IMR-90 (cell line): ENCODE measurements at regions not wholly inside any gene's neighbourhood (a gene's known extent, or its start where the extent isn't known, plus 50 kb on each side); places are given as distances from the start of the nearest gene placed in this dataset.
A peak's percentile ranks its signal among the peaks of the same experiment; 100 is the strongest.

Source experiments
- ATAC-seq: fragments of 200-7000 bp; cut with Tn5 transposase; 2 replicates; pipeline ENCODE4 v1.9.1; 2020; ENCODE audit warnings: low read depth, mild to moderate bottlenecking, moderate library complexity
- BruUV-seq: library from RNA; stranded (reverse); fragments of 400-500 nt; replicated peaks from 2 replicates; lab custom pipeline; 2021; lab: Mats Ljungman, UMichigan
- CTCF ChIA-PET: fragments of 300-600 bp; formaldehyde crosslinking; extraction: SDS; loops from one replicate; lab custom pipeline; 2021; ENCODE audit warnings: antibody characterized with exemption; lab: Yijun Ruan, JAX
- POLR2A ChIA-PET: fragments of 300-600 bp; sonication (Branson Sonifier 250); formaldehyde crosslinking; loops from one replicate; lab custom pipeline; 2022; ENCODE audit warnings: antibody characterized with exemption; ENCODE audit not compliant: unreplicated experiment; lab: Charles Lee
- DNase-seq: peaks from one replicate; pipeline ENCODE4 v3.0.0; 2013
- H2AFZ ChIP-seq: replicated peaks from 2 replicates; pipeline ENCODE3; 2013; ENCODE audit warnings: low read length, mild to moderate bottlenecking; ENCODE audit not compliant: poor library complexity
- H2AK5ac ChIP-seq: 2 replicates; pipeline ENCODE4 v1.6.1; 2013; ENCODE audit warnings: low read depth, low read length, inconsistent platforms
- H2AK9ac ChIP-seq: replicated peaks from 2 replicates; pipeline ENCODE3; 2013; ENCODE audit warnings: mild to moderate bottlenecking, low read depth, low read length, moderate library complexity; ENCODE audit not compliant: poor library complexity
- H2BK120ac ChIP-seq: 2 replicates; pipeline ENCODE4 v1.6.1; 2013; ENCODE audit warnings: low read depth, low read length, inconsistent platforms
- H2BK15ac ChIP-seq: 3 replicates; pipeline ENCODE4 v1.6.1; 2013; ENCODE audit warnings: low read depth, low read length, inconsistent platforms
- H2BK20ac ChIP-seq: 2 replicates; pipeline ENCODE4 v1.6.1; 2013; ENCODE audit warnings: low read depth, mild to moderate bottlenecking, inconsistent platforms, low read length, moderate library complexity
- H2BK5ac ChIP-seq: 2 replicates; pipeline ENCODE4 v1.6.1; 2013; ENCODE audit warnings: mild to moderate bottlenecking, low read depth, low read length, inconsistent platforms; ENCODE audit not compliant: poor library complexity, severe bottlenecking
- H3K14ac ChIP-seq: replicated peaks from 2 replicates; pipeline ENCODE4 v1.6.1; 2013; ENCODE audit warnings: low read depth, low read length, inconsistent platforms
- H3K18ac ChIP-seq: 2 replicates; pipeline ENCODE4 v1.6.1; 2013; ENCODE audit warnings: low read depth, low read length, control low read depth
- H3K23ac ChIP-seq: 2 replicates; pipeline ENCODE4 v1.6.1; 2013; ENCODE audit warnings: low read depth, low read length, inconsistent platforms
- H3K27ac ChIP-seq: 2 replicates; pipeline ENCODE4 v1.5.1; 2013; ENCODE audit warnings: mild to moderate bottlenecking, control low read depth, low read length; ENCODE audit not compliant: insufficient read depth
- H3K27me3 ChIP-seq: 2 replicates; pipeline ENCODE4 v1.6.1; 2013; ENCODE audit warnings: low read length; ENCODE audit not compliant: control insufficient read depth, insufficient read depth
- H3K36me3 ChIP-seq: 2 replicates; pipeline ENCODE4 v1.6.1; 2013; ENCODE audit warnings: low read length, mixed read lengths; ENCODE audit not compliant: control insufficient read depth, insufficient read depth
- H3K4ac ChIP-seq: 2 replicates; pipeline ENCODE4 v1.6.1; 2013; ENCODE audit warnings: low read depth, low read length, inconsistent platforms
- H3K4me1 ChIP-seq: 2 replicates; pipeline ENCODE4 v1.6.1; 2013; ENCODE audit warnings: low read length, mixed read lengths; ENCODE audit not compliant: control insufficient read depth, insufficient read depth
- H3K4me2 ChIP-seq: 2 replicates; pipeline ENCODE4 v1.6.1; 2013; ENCODE audit warnings: low read depth, mild to moderate bottlenecking, control low read depth, low read length, moderate library complexity
- H3K4me3 ChIP-seq: 2 replicates; pipeline ENCODE4 v1.5.1; 2013; ENCODE audit warnings: low read depth, mild to moderate bottlenecking, control low read depth, low read length, moderate library complexity; ENCODE audit not compliant: insufficient read depth
- H3K56ac ChIP-seq: 2 replicates; pipeline ENCODE4 v1.6.1; 2013; ENCODE audit warnings: low read length, inconsistent platforms; ENCODE audit not compliant: insufficient read depth; ENCODE audit errors: extremely low read depth
- H3K79me1 ChIP-seq, 2 experiments: 2 replicates each; pipeline ENCODE4 v1.6.1; 2013; ENCODE audit warnings: low read length in 2 of 2, inconsistent platforms in 1 of 2, low read depth in 1 of 2
- H3K9ac ChIP-seq: 2 replicates; pipeline ENCODE4 v1.6.1; 2013; ENCODE audit warnings: low read depth, low read length, control low read depth
- H3K9me1 ChIP-seq: 2 replicates; pipeline ENCODE4 v1.6.1; 2013; ENCODE audit warnings: low read length, inconsistent platforms; ENCODE audit not compliant: insufficient read depth
- H3K9me3 ChIP-seq: 2 replicates; pipeline ENCODE4 v1.6.1; 2013; ENCODE audit warnings: low read length; ENCODE audit not compliant: control insufficient read depth, insufficient read depth
- H4K20me1 ChIP-seq: 2 replicates; pipeline ENCODE4 v1.6.1; 2013; ENCODE audit warnings: low read length, inconsistent platforms; ENCODE audit not compliant: insufficient read depth
- H4K5ac ChIP-seq: 2 replicates; pipeline ENCODE4 v1.6.1; 2013; ENCODE audit warnings: mild to moderate bottlenecking, low read depth, low read length, control low read depth
- H4K8ac ChIP-seq, 2 experiments: 2 replicates each; pipeline ENCODE4 v1.6.1; 2013; ENCODE audit warnings: low read depth in 2 of 2, low read length in 2 of 2, control low read depth in 1 of 2, inconsistent platforms in 1 of 2
- H4K91ac ChIP-seq: 2 replicates; pipeline ENCODE4 v1.6.1; 2013; ENCODE audit warnings: low read depth, low read length, inconsistent platforms; ENCODE audit not compliant: insufficient read depth
- CEBPB ChIP-seq: IDR thresholded peaks from 2 replicates; pipeline ENCODE4 v1.6.1; 2012; ENCODE audit warnings: low read depth, low read length, improper control_type of control experiment
- MAZ ChIP-seq: IDR thresholded peaks from 2 replicates; pipeline ENCODE4 v1.6.1; 2012; ENCODE audit warnings: low read depth, mild to moderate bottlenecking, low read length, improper control_type of control experiment, moderate library complexity, borderline replicate concordance
- NFE2L2 ChIP-seq: fragments of 150-350 bp; IDR thresholded peaks from 2 replicates; pipeline ENCODE4 v1.6.1; 2016; ENCODE audit warnings: low read depth, mild to moderate bottlenecking, low read length
- WGBS, 2 experiments: methylation state at CpG; one replicate each; pipeline versions ENCODE4 v1.1.5 to v1.1.7; 2013; ENCODE audit warnings: missing lambda C conversion rate in 2 of 2; ENCODE audit not compliant: insufficient read length in 1 of 2; ENCODE audit errors: extremely low coverage in 2 of 2; 5-methylcytosine and 5-hydroxymethylcytosine counted together
- dilution Hi-C: fragments of 300-500 bp; cut with HindIII; formaldehyde crosslinking; loops from one replicate; pipeline ENCODE4 v1.14.3; 2018; ENCODE audit warnings: low sequenced_read_pairs; ENCODE audit not compliant: unreplicated experiment
- in situ Hi-C: fragments of 300-500 bp; cut with MboI; formaldehyde crosslinking; loops from 3 replicates; pipeline ENCODE4 v1.14.3; 2019; ENCODE audit warnings: low sequenced_read_pairs, inconsistent platforms, mixed read lengths
- intact Hi-C: fragments of 100-400 bp; cut with micrococcal nuclease; formaldehyde crosslinking; loops from 2 replicates; pipeline ENCODE4 v1.10.0; 2022

DNA sequence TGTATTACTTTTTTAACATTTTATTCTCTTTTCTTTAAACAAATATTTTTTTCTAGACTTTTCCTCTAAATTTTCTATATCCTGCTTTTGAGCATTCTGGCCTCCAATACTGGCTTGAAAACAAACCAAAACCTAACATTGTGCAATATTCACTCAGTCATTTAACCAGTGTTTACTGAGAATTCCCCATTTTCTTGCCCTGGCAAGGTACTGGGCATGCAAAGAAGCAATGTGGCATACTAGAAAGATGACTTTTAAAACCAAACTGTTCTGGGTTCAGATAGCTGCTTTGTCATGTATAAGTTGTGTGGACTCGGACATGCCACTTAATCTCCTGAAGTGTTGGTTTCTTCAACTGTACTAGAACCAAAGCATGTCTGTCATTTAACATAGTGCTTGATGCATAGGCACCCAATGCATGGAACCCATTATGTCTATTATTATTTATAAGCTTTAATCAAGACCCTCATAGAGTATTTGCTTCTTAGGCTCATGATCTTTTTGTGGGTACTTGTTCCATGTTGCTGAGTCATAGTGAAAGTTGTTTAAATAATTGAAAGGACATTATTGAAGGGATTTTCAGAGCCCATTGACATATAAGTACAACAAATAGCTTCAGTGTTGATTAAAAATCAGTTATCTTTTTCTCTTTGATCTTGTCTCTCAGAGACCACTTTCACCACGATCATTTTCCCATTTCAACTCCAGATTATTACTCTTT, 185.4 kb upstream of the OSR1 start:
- intact Hi-C loops = loop anchor here (5.0 kb wide), 1 partner anchor 113 kb away; no protein-coding TSS in a partner anchor
- dilution Hi-C loops = no loop called here
- Histone ChIP-seq H3K79me1 (no peaks in the 10 kb centered on the region), H4K5ac (no peak overlapping the region), H4K91ac (no peak overlapping the region), H2BK5ac (no peak overlapping the region), H2AFZ (no peak overlapping the region), H2BK20ac (no peak overlapping the region), H3K14ac (no peak overlapping the region), H3K9ac (no peak overlapping the region), H3K56ac (no peak overlapping the region), H3K9me3 (no peaks in the 10 kb centered on the region), H3K18ac (no peak overlapping the region), H3K27ac (no peak overlapping the region), H3K9me1 (no peaks in the 10 kb centered on the region), H2AK9ac (no peak overlapping the region), H2BK15ac (no peak overlapping the region), H3K4me1 (peaks cover 4% of the 10 kb centered on the region), H3K4me3 (no peak overlapping the region), H3K23ac (no peak overlapping the region), H2BK120ac (no peak overlapping the region), H2AK5ac (no peak overlapping the region), H3K4me2 (no peak overlapping the region), H4K20me1 (no peaks in the 10 kb centered on the region), H3K36me3 (no peaks in the 10 kb centered on the region), H3K27me3 (no peaks in the 10 kb centered on the region), H3K4ac (no peak overlapping the region), H4K8ac (no peak overlapping the region)
- no CpG with 5 or more reads among the region's 2 CpGs for WGBS, 2 experiments
- ChIA-PET CTCF (interaction anchor here (1.0 kb wide), 1 partner anchor 12 kb away, joined by 3 read pairs; no protein-coding TSS in a partner anchor), POLR2A (no interaction called here)
- peak; percentile 26 for DNase-seq
- in situ Hi-C loops = no loop called here
- TF ChIP-seq MAZ = no peak
- TF ChIP-seq NFE2L2 = peak; percentile 70
- peak; percentile 85 for TF ChIP-seq CEBPB
- peak; percentile 24 for ATAC-seq
- BruUV-seq = no TSS peak
